Heart right ventricle (tissue), 16 donors: ENCODE measurements at regions not wholly inside any gene's neighbourhood (a gene's known extent, or its start where the extent isn't known, plus 50 kb on each side); places are given as distances from the start of the nearest gene placed in this dataset.

Experiments
- ATAC-seq, 8 donors: fragments of 200-7000 bp; cut with Tn5 transposase; one replicate each; pipeline ENCODE4 v1.9.1; 2020; ENCODE audit warnings: mild to moderate bottlenecking in 8 of 8, moderate library complexity in 8 of 8, moderate number of reproducible peaks in 1 of 8
- DNase-seq, 2 donors: peaks; one replicate each; pipeline ENCODE4 v3.0.0-alpha.2; 2020
- H3K27ac ChIP-seq, 10 donors: fragments of 200-600 bp; sonication (generic) in 2 of 10; one replicate each; pipeline versions ENCODE4 v1.5.0 to v1.8.0; 2020 to 2022; ENCODE audit warnings: mild to moderate bottlenecking in 3 of 10
- H3K27me3 ChIP-seq, 7 donors: fragments of 200-600 bp; one replicate each; pipeline ENCODE4 v1.8.0; 2021 to 2022; ENCODE audit warnings: mild to moderate bottlenecking in 2 of 7
- H3K36me3 ChIP-seq, 9 donors: fragments of 200-600 bp; sonication (generic) in 1 of 9; one replicate each; pipeline versions ENCODE4 v1.5.0 to v1.8.0; 2020 to 2022; ENCODE audit warnings: mild to moderate bottlenecking in 2 of 9
- H3K4me1 ChIP-seq, 9 donors: fragments of 200-600 bp; sonication (generic) in 1 of 9; one replicate each; pipeline versions ENCODE4 v1.5.0 to v1.8.0; 2020 to 2022; ENCODE audit warnings: mild to moderate bottlenecking in 4 of 9
- H3K4me3 ChIP-seq, 10 donors: fragments of 200-600 bp; sonication (generic) in 2 of 10; one replicate each; pipeline versions ENCODE4 v1.5.0 to v1.8.0; 2020 to 2022; ENCODE audit warnings: mild to moderate bottlenecking in 7 of 10, moderate library complexity in 2 of 10
- H3K9me3 ChIP-seq, 11 donors: fragments of 200-600 bp in 10 of 11; sonication (generic) in 2 of 11; one replicate each; pipeline versions ENCODE4 v1.5.0 to v1.8.0; 2013 to 2022; ENCODE audit warnings: mild to moderate bottlenecking in 2 of 11, control low read depth in 1 of 11, moderate library complexity in 1 of 11
- CTCF ChIP-seq, 9 donors: fragments of 200-600 bp; sonication (generic) in 2 of 9; IDR thresholded peaks; one replicate each; pipeline versions ENCODE4 v1.5.0 to v1.8.0; 2021 to 2022; ENCODE audit warnings: antibody characterized with exemption in 9 of 9, mild to moderate bottlenecking in 5 of 9, moderate library complexity in 1 of 9
- WGBS, 2 donors: extraction: QIAGEN DNeasy Blood & Tissue Kit; methylation state at CpG; one replicate each; pipeline ENCODE4 v1.1.7; 2013; ENCODE audit warnings: inconsistent platforms in 1 of 2; 5-methylcytosine and 5-hydroxymethylcytosine counted together
- intact Hi-C, 10 donors: fragments of 100-400 bp; cut with DNase I; formaldehyde crosslinking; loops; one replicate each; pipeline versions ENCODE4 v1.11.1 to v1.14.2; 2022
- donor health status: Arrhythmogenic right ventricular cardiomyopathy.
- donor health status: ischemic (EF 13 %, LVEDD 7.1; RV severe dilation, severe dysfunction).
- donor health status: healthy with polysubstance abuse.
- donor health status: DM: no; HTN: yes; CAD: no.
- donor health status: DM: no; HTN: no; CAD: no.
- donor health status: ischemic (EF 25% LVEDD 6.9; RV normal size, moderate dysfunction).
- donor health status: ischemic (EF 25% LVEDD 5.7; RV mildly dilated, moderate dysfunction).
- donor health status: healthy.
- donor health status: DM: yes; HTN: yes; CAD: no.
- donor health status: Ischemic cardiomyopathy.
- donor health status: ischemic (EF 35%, LVEDD 5.7; RV mildly dilated, moderate dysfunction).
- donor health status: nonischemic (EF 11% LVEDD 7.7; RV severe dilation, severe dysfunction).
- donor health status: DM: yes; HTN: yes; CAD: no.
- donor health status: PGD.
- donor health status: ischemic (EF 29% LVEDD 5.4; RV normal size, mild dysfunction).
- donor health status: nonischemic (EF 23%, LVEDD 6.1; RV moderate dilation, normal function).

- Histone ChIP-seq H3K9me3 (no peaks in the 10 kb centered on the region), H3K27ac (no peak overlapping the region), H3K4me3 (no peak overlapping the region), H3K27me3 (peaks cover 0 to 6% (median 0%) of the 10 kb centered on the region in 7 donors), H3K36me3 (no peaks in the 10 kb centered on the region), H3K4me1 (no peaks in the 10 kb centered on the region)
- no peak for DNase-seq
- ATAC-seq: no peak
- no peak for TF ChIP-seq CTCF (IDR thresholded peaks at IDR 0.05)
- intact Hi-C loops: loop anchor here in 4 of 10 donors (5.0 to 10.0 kb wide), 4 partner anchors 118 to 1140 kb away; no protein-coding TSS in a partner anchor
Observed at GRCh38 chr1:88186911-88187310, 497.2 kb upstream of the PKN2 start.

- intact Hi-C loops: loop anchor here in 4 of 10 donors (5.0 to 10.0 kb wide), 4 partner anchors 117 to 1141 kb away; no protein-coding TSS in a partner anchor
- ATAC-seq: no peak
- H3K27me3 ChIP-seq: peaks cover 0 to 6% (median 0%) of the 10 kb centered on the region in 7 donors
- no peak overlapping the region for H3K27ac ChIP-seq
- TF ChIP-seq CTCF (IDR thresholded peaks at IDR 0.05): no peak
- H3K4me3 ChIP-seq: no peak overlapping the region
- DNase-seq: no peak
- H3K9me3 ChIP-seq: no peaks in the 10 kb centered on the region
- H3K36me3 ChIP-seq: no peaks in the 10 kb centered on the region
- H3K4me1 ChIP-seq: no peaks in the 10 kb centered on the region
Observed at GRCh38 chr1:88188038-88188437, 496.0 kb upstream of the PKN2 start.

- ATAC-seq: no peak
- Histone ChIP-seq H3K27ac (no peak overlapping the region), H3K4me1 (no peaks in the 10 kb centered on the region), H3K36me3 (no peaks in the 10 kb centered on the region), H3K27me3 (peaks cover 0 to 6% (median 0%) of the 10 kb centered on the region in 7 donors), H3K4me3 (no peak overlapping the region), H3K9me3 (no peaks in the 10 kb centered on the region)
- no peak for DNase-seq
- intact Hi-C loops: loop anchor here in 4 of 10 donors (5.0 to 10.0 kb wide), 4 partner anchors 115 to 1142 kb away; no protein-coding TSS in a partner anchor
- WGBS, 2 donors: 88 to 89% methylated on average over 2 of the region's 2 CpGs
- no peak for TF ChIP-seq CTCF (IDR thresholded peaks at IDR 0.05)
Observed at GRCh38 chr1:88189525-88189924, 494.5 kb upstream of the PKN2 start.

- ATAC-seq (no peak), DNase-seq (no peak)
- no peaks in the 10 kb centered on the region for H3K4me1 ChIP-seq
- 90 to 91% methylated on average over 2 of the region's 2 CpGs for WGBS, 2 donors
- H3K27me3 ChIP-seq: no peaks in the 10 kb centered on the region
- TF ChIP-seq CTCF (IDR thresholded peaks at IDR 0.05): no peak
- no peaks in the 10 kb centered on the region for H3K9me3 ChIP-seq
- intact Hi-C loops: no loop called here
- no peak overlapping the region for H3K27ac ChIP-seq
- no peaks in the 10 kb centered on the region for H3K36me3 ChIP-seq
- no peak overlapping the region for H3K4me3 ChIP-seq
Observed at GRCh38 chr1:88191917-88192316, 492.2 kb upstream of the PKN2 start.
